H1 (cell line): ENCODE measurements at regions not wholly inside any gene's neighbourhood (a gene's known extent, or its start where the extent isn't known, plus 50 kb on each side); places are given as distances from the start of the nearest gene placed in this dataset.

Source experiments
- CTCF ChIA-PET: fragments of 300-600 bp; sonication (Branson Sonifier 250); formaldehyde crosslinking; loops from one replicate; lab custom pipeline; 2021; ENCODE audit not compliant: partially characterized antibody; lab: Charles Lee
- POLR2A ChIA-PET: fragments of 300-600 bp; sonication (Branson Sonifier 250); formaldehyde crosslinking; loops from one replicate; lab custom pipeline; 2021; ENCODE audit warnings: inconsistent platforms; ENCODE audit not compliant: partially characterized antibody; lab: Charles Lee
- DNase-seq, 2 experiments: peaks; one replicate each; pipeline versions ENCODE4 v3.0.0 to v3.0.0-alpha.2; 2010 to 2022; ENCODE audit warnings: low spot score in 2 of 2, low read depth in 1 of 2, mixed read lengths in 1 of 2
- FAIRE-seq: peaks from 2 replicates; lab custom pipeline; 2011; peaks lifted over from hg19 to GRCh38; lab: Jason Lieb, UNC
- H2AFZ ChIP-seq: 2 replicates; pipeline ENCODE4 v1.8.1; 2012; ENCODE audit warnings: low read length, inconsistent platforms
- H2AK5ac ChIP-seq: 2 replicates; pipeline ENCODE4 v1.6.1; 2013; ENCODE audit warnings: low read depth, low read length
- H2BK120ac ChIP-seq: replicated peaks from 2 replicates; pipeline ENCODE3; 2013; ENCODE audit warnings: low read depth, low read length, inconsistent platforms
- H2BK12ac ChIP-seq: 2 replicates; pipeline ENCODE4 v1.6.1; 2013; ENCODE audit warnings: low read depth, low read length
- H2BK15ac ChIP-seq: 2 replicates; pipeline ENCODE4 v1.6.1; 2013; ENCODE audit warnings: low read length
- H2BK20ac ChIP-seq: 2 replicates; pipeline ENCODE4 v1.6.1; 2013; ENCODE audit warnings: low read length
- H2BK5ac ChIP-seq: 2 replicates; pipeline ENCODE4 v1.6.1; 2013; ENCODE audit warnings: low read depth, low read length
- H3K14ac ChIP-seq: 2 replicates; pipeline ENCODE4 v1.6.1; 2013; ENCODE audit warnings: inconsistent platforms; ENCODE audit not compliant: insufficient read length
- H3K18ac ChIP-seq: 2 replicates; pipeline ENCODE4 v1.6.1; 2013; ENCODE audit warnings: low read length; ENCODE audit errors: extremely low read depth
- H3K23ac ChIP-seq: 2 replicates; pipeline ENCODE4 v1.6.1; 2013; ENCODE audit warnings: inconsistent platforms; ENCODE audit not compliant: insufficient read length
- H3K23me2 ChIP-seq: 2 replicates; pipeline ENCODE4 v1.6.1; 2013; ENCODE audit warnings: low read depth, low read length
- H3K27ac ChIP-seq: 2 replicates; pipeline ENCODE4 v1.6.1; 2011; ENCODE audit warnings: low read depth, low read length, inconsistent platforms
- H3K27me3 ChIP-seq, 4 experiments: replicated peaks in 1 of 4; 1 replicate in 1 of 4; 2 replicates in 3 of 4; pipeline versions ENCODE4 v1.6.1 to v1.8.1; 2011 to 2013; ENCODE audit warnings: low read length in 3 of 4, mild to moderate bottlenecking in 3 of 4, inconsistent platforms in 2 of 4, mixed read lengths in 2 of 4, moderate library complexity in 1 of 4; ENCODE audit not compliant: control insufficient read depth in 3 of 4, insufficient read depth in 3 of 4; ENCODE audit errors: extremely low read depth in 1 of 4
- H3K36me3 ChIP-seq, 4 experiments: 2 replicates each; pipeline versions ENCODE4 v1.6.1 to v1.8.1; 2011 to 2013; ENCODE audit warnings: mild to moderate bottlenecking in 4 of 4, low read length in 3 of 4, moderate library complexity in 2 of 4, control low read depth in 1 of 4, inconsistent platforms in 1 of 4; ENCODE audit not compliant: insufficient read depth in 4 of 4, control insufficient read depth in 2 of 4
- H3K4ac ChIP-seq: replicated peaks from 2 replicates; pipeline ENCODE3; 2013; ENCODE audit warnings: low read length, low read depth, mixed read lengths, inconsistent platforms; ENCODE audit not compliant: insufficient read length
- H3K4me1 ChIP-seq, 4 experiments: replicated peaks in 1 of 4; 1 replicate in 1 of 4; 2 replicates in 3 of 4; pipeline versions ENCODE4 v1.6.1 to v1.8.1; 2011 to 2013; ENCODE audit warnings: low read length in 3 of 4, inconsistent platforms in 2 of 4, mixed read lengths in 1 of 4; ENCODE audit not compliant: insufficient read depth in 4 of 4, control insufficient read depth in 3 of 4
- H3K4me2 ChIP-seq, 2 experiments: 2 replicates each; pipeline versions ENCODE4 v1.6.1 to v1.8.1; 2011 to 2013; ENCODE audit warnings: low read depth in 2 of 2, low read length in 2 of 2, control low read depth in 1 of 2, inconsistent platforms in 1 of 2, mild to moderate bottlenecking in 1 of 2; ENCODE audit not compliant: insufficient read depth in 1 of 2
- H3K4me3 ChIP-seq, 4 experiments: fragments of 200-600, 300-600 bp in 1 of 4; sonication (generic), shearing (Covaris generic), sonication (Bioruptor Twin) in 1 of 4; 2 replicates each; pipeline versions ENCODE4 v1.5.1 to v1.8.1; 2011 to 2016; ENCODE audit warnings: low read length in 4 of 4, low read depth in 3 of 4, control low read depth in 2 of 4, inconsistent platforms in 2 of 4, mild to moderate bottlenecking in 2 of 4, mixed read lengths in 1 of 4, moderate library complexity in 1 of 4; ENCODE audit not compliant: insufficient read depth in 2 of 4; ENCODE audit errors: extremely low read depth in 1 of 4
- H3K56ac ChIP-seq: replicated peaks from 2 replicates; pipeline ENCODE3; 2013; ENCODE audit warnings: low read depth, mild to moderate bottlenecking, mixed read lengths, low read length, inconsistent platforms; ENCODE audit not compliant: insufficient read length
- H3K79me1 ChIP-seq: 2 replicates; pipeline ENCODE4 v1.6.1; 2013; ENCODE audit warnings: low read depth, low read length, control low read depth
- H3K79me2 ChIP-seq, 2 experiments: 2 replicates each; pipeline versions ENCODE4 v1.6.1 to v1.8.1; 2012 to 2013; ENCODE audit warnings: low read length in 2 of 2, mild to moderate bottlenecking in 2 of 2, inconsistent platforms in 1 of 2; ENCODE audit not compliant: insufficient read depth in 2 of 2, control insufficient read depth in 1 of 2
- H3K9ac ChIP-seq, 4 experiments: replicated peaks in 1 of 4; 1 replicate in 1 of 4; 2 replicates in 3 of 4; pipeline versions ENCODE4 v1.6.1 to v1.8.1; 2011 to 2013; ENCODE audit warnings: low read depth in 3 of 4, low read length in 3 of 4, control low read depth in 2 of 4, mild to moderate bottlenecking in 2 of 4, moderate library complexity in 2 of 4, inconsistent platforms in 1 of 4; ENCODE audit errors: extremely low read depth in 1 of 4
- H3K9me3 ChIP-seq, 2 experiments: 2 replicates each; pipeline versions ENCODE4 v1.6.1 to v1.8.1; 2012 to 2013; ENCODE audit warnings: mild to moderate bottlenecking in 2 of 2, moderate library complexity in 2 of 2, control low read depth in 1 of 2, inconsistent platforms in 1 of 2, low read depth in 1 of 2, low read length in 1 of 2, mixed read lengths in 1 of 2; ENCODE audit not compliant: insufficient read depth in 2 of 2
- H4K20me1 ChIP-seq, 2 experiments: replicated peaks in 1 of 2; 2 replicates each; pipeline versions ENCODE3 to v1.8.1; 2011 to 2013; ENCODE audit warnings: inconsistent platforms in 2 of 2, low read length in 2 of 2, mild to moderate bottlenecking in 1 of 2; ENCODE audit not compliant: insufficient read depth in 2 of 2, control insufficient read depth in 1 of 2
- H4K5ac ChIP-seq: 2 replicates; pipeline ENCODE4 v1.6.1; 2013; ENCODE audit warnings: low read length, low read depth, mixed read lengths, inconsistent platforms; ENCODE audit not compliant: insufficient read length
- H4K8ac ChIP-seq: 2 replicates; pipeline ENCODE4 v1.8.0; 2013; ENCODE audit warnings: mild to moderate bottlenecking, moderate library complexity, low read length, inconsistent platforms; ENCODE audit not compliant: insufficient read depth; ENCODE audit errors: extremely low read depth
- H4K91ac ChIP-seq: replicated peaks from 2 replicates; pipeline ENCODE3; 2013; ENCODE audit warnings: low read length, mixed read lengths, inconsistent platforms; ENCODE audit not compliant: insufficient read length
- JUND ChIP-seq: IDR thresholded peaks from 2 replicates; pipeline ENCODE4 v1.6.1; 2011; ENCODE audit warnings: mild to moderate bottlenecking, improper control_type of control experiment, low read length
- POLR2AphosphoS5 ChIP-seq: IDR thresholded peaks from 2 replicates; pipeline ENCODE4 v1.6.1; 2011; ENCODE audit warnings: low read depth, low read length

DNA sequence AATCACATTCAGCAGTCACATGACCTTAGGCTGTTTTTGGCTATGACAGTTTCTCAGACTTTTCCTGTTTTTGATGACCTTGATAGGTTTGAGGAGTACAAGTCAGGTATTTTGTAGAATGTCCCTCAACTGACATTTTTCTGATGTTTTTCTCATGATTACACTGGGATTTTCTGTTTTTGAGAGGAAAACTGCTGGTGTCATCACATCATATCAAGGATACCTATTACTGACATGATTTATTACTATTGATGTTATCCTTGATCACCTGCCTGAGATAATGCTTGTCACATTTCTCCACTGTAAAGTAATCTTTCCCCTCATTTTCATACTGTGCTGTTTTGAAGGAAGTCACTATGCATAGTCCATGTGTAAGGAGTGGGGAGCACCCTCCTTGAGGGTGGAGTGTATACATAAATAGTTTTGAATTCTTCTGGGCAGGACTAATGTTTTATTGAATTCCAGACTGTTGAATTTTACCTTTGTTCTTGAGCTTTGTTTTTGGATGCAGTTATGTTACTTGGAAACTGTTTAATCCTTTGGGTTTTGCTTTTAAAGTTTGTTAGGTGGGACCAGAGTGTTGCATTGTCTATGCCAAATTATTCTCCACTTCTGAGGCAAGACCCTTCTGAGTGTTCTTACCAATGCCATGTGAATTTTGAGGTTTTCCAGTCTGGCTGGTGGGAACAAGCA lies 444.5 kb upstream of the FAR2 start:
- ChIA-PET CTCF (no interaction called here), POLR2A (no interaction called here)
- H3K9me3 ChIP-seq: no peaks in the 10 kb centered on the region
- no peak overlapping the region for H3K14ac ChIP-seq
- H2BK20ac ChIP-seq: no peak overlapping the region
- H2BK5ac ChIP-seq: no peak overlapping the region
- no peak overlapping the region for H3K56ac ChIP-seq
- no peak overlapping the region for H3K27ac ChIP-seq
- no peak overlapping the region for H3K4me2 ChIP-seq
- no peak overlapping the region for H3K4ac ChIP-seq
- H2AFZ ChIP-seq: no peak overlapping the region
- H3K23ac ChIP-seq: no peak overlapping the region
- no peaks in the 10 kb centered on the region for H3K79me2 ChIP-seq
- no peaks in the 10 kb centered on the region for H3K4me1 ChIP-seq
- no peak overlapping the region for H2BK15ac ChIP-seq
- no peak overlapping the region for H2AK5ac ChIP-seq
- no peak overlapping the region for H3K18ac ChIP-seq
- no peak overlapping the region for H4K8ac ChIP-seq
- no peaks in the 10 kb centered on the region for H3K27me3 ChIP-seq
- no peak overlapping the region for H2BK120ac ChIP-seq
- H2BK12ac ChIP-seq: no peak overlapping the region
- no peaks in the 10 kb centered on the region for H3K36me3 ChIP-seq
- no peak overlapping the region for H3K9ac ChIP-seq
- FAIRE-seq (no peak), DNase-seq (no peak)
- no peaks in the 10 kb centered on the region for H3K23me2 ChIP-seq
- no peak overlapping the region for H3K4me3 ChIP-seq
- no peak overlapping the region for H4K91ac ChIP-seq
- no peak overlapping the region for H4K5ac ChIP-seq
- no peak for TF ChIP-seq JUND
- no peak for TF ChIP-seq POLR2AphosphoS5
- H4K20me1 ChIP-seq: no peaks in the 10 kb centered on the region
- no peaks in the 10 kb centered on the region for H3K79me1 ChIP-seq
